GM23338 (cell line): ENCODE measurements at regions not wholly inside any gene's neighbourhood (a gene's known extent, or its start where the extent isn't known, plus 50 kb on each side); places are given as distances from the start of the nearest gene placed in this dataset.

Experiments
- ATAC-seq: fragments of 200-7000 bp; cut with Tn5 transposase; 3 replicates; pipeline ENCODE4 v1.9.1; 2020
- DNase-seq: peaks from one replicate; pipeline ENCODE4 v3.0.0-alpha.2; 2015; ENCODE audit warnings: low spot score
- H2AFZ ChIP-seq: fragments of 200-600 bp; sonication (generic); 2 replicates; pipeline ENCODE4 v1.8.0; 2016; ENCODE audit warnings: antibody characterized with exemption, mild to moderate bottlenecking, moderate library complexity
- H3F3A ChIP-seq: fragments of 200-600 bp; sonication (generic); replicated peaks from 2 replicates; pipeline ENCODE4 v1.8.0; 2017; ENCODE audit warnings: antibody characterized with exemption, mixed run types, low read depth
- H3K27ac ChIP-seq: fragments of 200-600 bp; sonication (generic); 2 replicates; pipeline ENCODE4 v1.6.1; 2016; ENCODE audit warnings: low read depth
- H3K27me3 ChIP-seq: fragments of 200-600 bp; sonication (generic); 2 replicates; pipeline ENCODE4 v1.8.0; 2016; ENCODE audit warnings: mild to moderate bottlenecking, mixed run types, moderate library complexity; ENCODE audit not compliant: insufficient read depth
- H3K36me3 ChIP-seq: fragments of 200-600 bp; sonication (generic); 2 replicates; pipeline ENCODE4 v1.8.0; 2016; ENCODE audit warnings: mild to moderate bottlenecking; ENCODE audit not compliant: insufficient read depth
- H3K4me1 ChIP-seq: fragments of 200-600 bp; sonication (generic); 2 replicates; pipeline ENCODE4 v1.8.0; 2016; ENCODE audit warnings: mild to moderate bottlenecking, moderate library complexity; ENCODE audit not compliant: insufficient read depth
- H3K4me2 ChIP-seq: fragments of 200-600 bp; sonication (generic); 2 replicates; pipeline ENCODE4 v1.7.1; 2017; ENCODE audit warnings: mixed run types
- H3K4me3 ChIP-seq: fragments of 200-600 bp; sonication (generic); 2 replicates; pipeline ENCODE4 v1.6.1; 2016; ENCODE audit warnings: mixed run types
- H3K79me2 ChIP-seq: fragments of 200-600 bp; sonication (generic); replicated peaks from 2 replicates; pipeline ENCODE4 v1.8.0; 2017; ENCODE audit warnings: mild to moderate bottlenecking; ENCODE audit not compliant: insufficient read depth
- H3K9me2 ChIP-seq: fragments of 200-600 bp; sonication (generic); 2 replicates; pipeline ENCODE4 v1.8.0; 2017; ENCODE audit not compliant: insufficient read depth
- H4K20me1 ChIP-seq: fragments of 200-600 bp; sonication (generic); replicated peaks from 2 replicates; pipeline ENCODE4 v1.8.0; 2017; ENCODE audit warnings: mild to moderate bottlenecking; ENCODE audit not compliant: insufficient read depth
- H3K27ac Mint-ChIP-seq: 2 replicates; pipeline ENCODE4 v1.8.0; 2020; ENCODE audit warnings: inconsistent platforms, mild to moderate bottlenecking, moderate library complexity, mixed read lengths
- H3K27me3 Mint-ChIP-seq: 3 replicates; pipeline ENCODE4 v1.8.0; 2022; ENCODE audit warnings: low read depth, mild to moderate bottlenecking, moderate library complexity, mixed read lengths, inconsistent platforms; ENCODE audit not compliant: insufficient read depth, poor library complexity
- H3K36me3 Mint-ChIP-seq: 3 replicates; pipeline ENCODE4 v1.8.0; 2021; ENCODE audit warnings: low read depth, mild to moderate bottlenecking, inconsistent platforms, moderate library complexity, mixed read lengths
- H3K4me1 Mint-ChIP-seq: 3 replicates; pipeline ENCODE4 v1.8.0; 2020; ENCODE audit warnings: mild to moderate bottlenecking, inconsistent platforms, mixed read lengths
- H3K4me3 Mint-ChIP-seq: 3 replicates; pipeline ENCODE4 v1.8.0; 2021; ENCODE audit warnings: moderate library complexity, mild to moderate bottlenecking, inconsistent platforms, mixed read lengths
- H3K9me3 Mint-ChIP-seq: 3 replicates; pipeline ENCODE4 v1.8.0; 2020; ENCODE audit warnings: moderate library complexity, mild to moderate bottlenecking, inconsistent platforms, mixed read lengths
- CREB1 ChIP-seq: fragments of 250-450 bp; sonication (Bioruptor Pico); IDR thresholded peaks from 2 replicates; pipeline ENCODE4 v1.5.0; 2020; ENCODE audit warnings: low read depth, mild to moderate bottlenecking, moderate library complexity
- EZH2 ChIP-seq: fragments of 200-600 bp; sonication (generic); IDR thresholded peaks from one replicate; pipeline ENCODE4 v1.8.0; 2017; ENCODE audit warnings: antibody characterized with exemption, mild to moderate bottlenecking, low read depth; ENCODE audit not compliant: unreplicated experiment
- EZH2phosphoT487 ChIP-seq: fragments of 200-600 bp; sonication (generic); IDR thresholded peaks from one replicate; pipeline ENCODE4 v1.8.1; 2018; ENCODE audit warnings: antibody characterized with exemption; ENCODE audit not compliant: unreplicated experiment
- JUNB ChIP-seq: IDR thresholded peaks from one replicate; pipeline ENCODE4 v1.6.1; 2016; ENCODE audit warnings: antibody characterized with exemption; ENCODE audit not compliant: unreplicated experiment
- NANOG ChIP-seq: IDR thresholded peaks from 2 replicates; pipeline ENCODE4 v1.6.1; 2016; ENCODE audit warnings: antibody characterized with exemption, borderline replicate concordance
- POLR2AphosphoS5 ChIP-seq: IDR thresholded peaks from 2 replicates; pipeline ENCODE4 v1.6.1; 2016; ENCODE audit warnings: antibody characterized with exemption, low read depth
- STAT1 ChIP-seq: IDR thresholded peaks from one replicate; pipeline ENCODE4 v1.6.1; 2016; ENCODE audit warnings: antibody characterized with exemption; ENCODE audit not compliant: unreplicated experiment
- ZNF114 ChIP-seq: fragments of 250-450 bp; sonication (Bioruptor Pico); IDR thresholded peaks from 2 replicates; pipeline ENCODE4 v1.5.0; 2020; ENCODE audit warnings: mild to moderate bottlenecking, moderate library complexity
- ZNF331 ChIP-seq: fragments of 250-450 bp; sonication (Bioruptor Pico); IDR thresholded peaks from 2 replicates; pipeline ENCODE4 v1.5.0; 2020; ENCODE audit warnings: low read depth, mild to moderate bottlenecking, moderate library complexity
- TF ChIP-seq, protein P1 (sequence below): fragments of 250-450 bp; sonication (Bioruptor Pico); IDR thresholded peaks from 2 replicates; pipeline ENCODE4 v1.5.0; 2020; ENCODE audit warnings: mild to moderate bottlenecking, moderate library complexity
- TF ChIP-seq, protein P2 (sequence below): IDR thresholded peaks from one replicate; pipeline ENCODE4 v1.6.1; 2018; ENCODE audit warnings: antibody characterized with exemption; ENCODE audit not compliant: unreplicated experiment
- TF ChIP-seq, protein P3 (sequence below), 2 experiments: fragments of 200-600 bp in 1 of 2; sonication (generic) in 1 of 2; conservative IDR thresholded peaks; 2 replicates each; pipeline versions ENCODE4 v1.5.1 to v1.6.1; 2016 to 2017; ENCODE audit warnings: antibody characterized with exemption in 2 of 2, low read depth in 2 of 2, mild to moderate bottlenecking in 2 of 2, moderate library complexity in 1 of 2
- TF ChIP-seq, protein P4 (sequence below): IDR thresholded peaks from 2 replicates; pipeline ENCODE4 v1.6.1; 2016; ENCODE audit warnings: antibody characterized with exemption

DNA sequence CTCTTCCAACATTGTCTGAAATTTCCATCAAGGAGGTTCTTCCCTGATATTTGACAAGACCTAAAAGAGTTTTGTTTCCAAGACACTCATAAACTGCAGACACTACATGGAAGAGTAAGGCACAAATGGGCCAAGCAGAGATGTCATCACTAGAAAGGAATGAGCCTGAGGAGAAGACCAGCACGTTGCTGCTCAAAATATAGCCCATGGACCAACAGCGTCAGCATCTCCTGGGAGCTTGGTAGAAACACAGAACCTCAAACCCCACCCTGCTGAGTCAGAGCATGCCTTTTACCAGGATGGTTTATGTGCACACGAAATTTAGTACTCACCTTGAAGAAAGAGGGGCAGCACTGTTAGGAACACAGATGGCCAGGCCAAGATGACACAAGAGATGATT is 128.7 kb upstream of the MID1 start:
- Histone ChIP-seq H3F3A (no peaks in the 10 kb centered on the region), H3K9me2 (no peaks in the 10 kb centered on the region), H3K4me2 (no peak overlapping the region), H3K27ac (no peak overlapping the region), H3K79me2 (no peaks in the 10 kb centered on the region), H3K27me3 (no peaks in the 10 kb centered on the region), H3K4me3 (no peak overlapping the region), H3K4me1 (peaks cover 9% of the 10 kb centered on the region), H4K20me1 (no peaks in the 10 kb centered on the region), H3K36me3 (no peaks in the 10 kb centered on the region), H2AFZ (no peak overlapping the region)
- peaks cover 31% of the 10 kb centered on the region for H3K4me1 Mint-ChIP-seq
- ATAC-seq (no peak), DNase-seq (no peak)
- H3K9me3 Mint-ChIP-seq: no peaks in the 10 kb centered on the region
- H3K36me3 Mint-ChIP-seq: peaks cover 3% of the 10 kb centered on the region; the same call in 1 of the 3 replicates
- peaks cover under 1% of the 10 kb centered on the region for H3K27me3 Mint-ChIP-seq
- H3K27ac Mint-ChIP-seq: no peak overlapping the region
- TF ChIP-seq EZH2phosphoT487: no peak
- TF ChIP-seq CREB1 (CRISPR knock-in tag): no peak
- TF ChIP-seq, protein P1, sequence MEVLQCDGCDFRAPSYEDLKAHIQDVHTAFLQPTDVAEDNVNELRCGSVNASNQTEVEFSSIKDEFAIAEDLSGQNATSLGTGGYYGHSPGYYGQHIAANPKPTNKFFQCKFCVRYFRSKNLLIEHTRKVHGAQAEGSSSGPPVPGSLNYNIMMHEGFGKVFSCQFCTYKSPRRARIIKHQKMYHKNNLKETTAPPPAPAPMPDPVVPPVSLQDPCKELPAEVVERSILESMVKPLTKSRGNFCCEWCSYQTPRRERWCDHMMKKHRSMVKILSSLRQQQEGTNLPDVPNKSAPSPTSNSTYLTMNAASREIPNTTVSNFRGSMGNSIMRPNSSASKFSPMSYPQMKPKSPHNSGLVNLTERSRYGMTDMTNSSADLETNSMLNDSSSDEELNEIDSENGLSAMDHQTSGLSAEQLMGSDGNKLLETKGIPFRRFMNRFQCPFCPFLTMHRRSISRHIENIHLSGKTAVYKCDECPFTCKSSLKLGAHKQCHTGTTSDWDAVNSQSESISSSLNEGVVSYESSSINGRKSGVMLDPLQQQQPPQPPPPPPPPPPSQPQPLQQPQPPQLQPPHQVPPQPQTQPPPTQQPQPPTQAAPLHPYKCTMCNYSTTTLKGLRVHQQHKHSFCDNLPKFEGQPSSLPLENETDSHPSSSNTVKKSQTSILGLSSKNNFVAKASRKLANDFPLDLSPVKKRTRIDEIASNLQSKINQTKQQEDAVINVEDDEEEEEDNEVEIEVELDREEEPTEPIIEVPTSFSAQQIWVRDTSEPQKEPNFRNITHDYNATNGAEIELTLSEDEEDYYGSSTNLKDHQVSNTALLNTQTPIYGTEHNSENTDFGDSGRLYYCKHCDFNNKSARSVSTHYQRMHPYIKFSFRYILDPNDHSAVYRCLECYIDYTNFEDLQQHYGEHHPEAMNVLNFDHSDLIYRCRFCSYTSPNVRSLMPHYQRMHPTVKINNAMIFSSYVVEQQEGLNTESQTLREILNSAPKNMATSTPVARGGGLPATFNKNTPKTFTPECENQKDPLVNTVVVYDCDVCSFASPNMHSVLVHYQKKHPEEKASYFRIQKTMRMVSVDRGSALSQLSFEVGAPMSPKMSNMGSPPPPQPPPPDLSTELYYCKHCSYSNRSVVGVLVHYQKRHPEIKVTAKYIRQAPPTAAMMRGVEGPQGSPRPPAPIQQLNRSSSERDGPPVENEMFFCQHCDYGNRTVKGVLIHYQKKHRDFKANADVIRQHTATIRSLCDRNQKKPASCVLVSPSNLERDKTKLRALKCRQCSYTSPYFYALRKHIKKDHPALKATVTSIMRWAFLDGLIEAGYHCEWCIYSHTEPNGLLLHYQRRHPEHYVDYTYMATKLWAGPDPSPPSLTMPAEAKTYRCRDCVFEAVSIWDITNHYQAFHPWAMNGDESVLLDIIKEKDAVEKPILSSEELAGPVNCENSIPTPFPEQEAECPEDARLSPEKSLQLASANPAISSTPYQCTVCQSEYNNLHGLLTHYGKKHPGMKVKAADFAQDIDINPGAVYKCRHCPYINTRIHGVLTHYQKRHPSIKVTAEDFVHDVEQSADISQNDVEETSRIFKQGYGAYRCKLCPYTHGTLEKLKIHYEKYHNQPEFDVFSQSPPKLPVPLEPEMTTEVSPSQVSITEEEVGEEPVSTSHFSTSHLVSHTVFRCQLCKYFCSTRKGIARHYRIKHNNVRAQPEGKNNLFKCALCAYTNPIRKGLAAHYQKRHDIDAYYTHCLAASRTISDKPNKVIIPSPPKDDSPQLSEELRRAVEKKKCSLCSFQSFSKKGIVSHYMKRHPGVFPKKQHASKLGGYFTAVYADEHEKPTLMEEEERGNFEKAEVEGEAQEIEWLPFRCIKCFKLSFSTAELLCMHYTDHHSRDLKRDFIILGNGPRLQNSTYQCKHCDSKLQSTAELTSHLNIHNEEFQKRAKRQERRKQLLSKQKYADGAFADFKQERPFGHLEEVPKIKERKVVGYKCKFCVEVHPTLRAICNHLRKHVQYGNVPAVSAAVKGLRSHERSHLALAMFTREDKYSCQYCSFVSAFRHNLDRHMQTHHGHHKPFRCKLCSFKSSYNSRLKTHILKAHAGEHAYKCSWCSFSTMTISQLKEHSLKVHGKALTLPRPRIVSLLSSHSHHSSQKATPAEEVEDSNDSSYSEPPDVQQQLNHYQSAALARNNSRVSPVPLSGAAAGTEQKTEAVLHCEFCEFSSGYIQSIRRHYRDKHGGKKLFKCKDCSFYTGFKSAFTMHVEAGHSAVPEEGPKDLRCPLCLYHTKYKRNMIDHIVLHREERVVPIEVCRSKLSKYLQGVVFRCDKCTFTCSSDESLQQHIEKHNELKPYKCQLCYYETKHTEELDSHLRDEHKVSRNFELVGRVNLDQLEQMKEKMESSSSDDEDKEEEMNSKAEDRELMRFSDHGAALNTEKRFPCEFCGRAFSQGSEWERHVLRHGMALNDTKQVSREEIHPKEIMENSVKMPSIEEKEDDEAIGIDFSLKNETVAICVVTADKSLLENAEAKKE: no peak
- no peak for TF ChIP-seq POLR2AphosphoS5
- no peak for TF ChIP-seq STAT1
- no peak for TF ChIP-seq ZNF114
- TF ChIP-seq ZNF331: no peak
- TF ChIP-seq, protein P2, sequence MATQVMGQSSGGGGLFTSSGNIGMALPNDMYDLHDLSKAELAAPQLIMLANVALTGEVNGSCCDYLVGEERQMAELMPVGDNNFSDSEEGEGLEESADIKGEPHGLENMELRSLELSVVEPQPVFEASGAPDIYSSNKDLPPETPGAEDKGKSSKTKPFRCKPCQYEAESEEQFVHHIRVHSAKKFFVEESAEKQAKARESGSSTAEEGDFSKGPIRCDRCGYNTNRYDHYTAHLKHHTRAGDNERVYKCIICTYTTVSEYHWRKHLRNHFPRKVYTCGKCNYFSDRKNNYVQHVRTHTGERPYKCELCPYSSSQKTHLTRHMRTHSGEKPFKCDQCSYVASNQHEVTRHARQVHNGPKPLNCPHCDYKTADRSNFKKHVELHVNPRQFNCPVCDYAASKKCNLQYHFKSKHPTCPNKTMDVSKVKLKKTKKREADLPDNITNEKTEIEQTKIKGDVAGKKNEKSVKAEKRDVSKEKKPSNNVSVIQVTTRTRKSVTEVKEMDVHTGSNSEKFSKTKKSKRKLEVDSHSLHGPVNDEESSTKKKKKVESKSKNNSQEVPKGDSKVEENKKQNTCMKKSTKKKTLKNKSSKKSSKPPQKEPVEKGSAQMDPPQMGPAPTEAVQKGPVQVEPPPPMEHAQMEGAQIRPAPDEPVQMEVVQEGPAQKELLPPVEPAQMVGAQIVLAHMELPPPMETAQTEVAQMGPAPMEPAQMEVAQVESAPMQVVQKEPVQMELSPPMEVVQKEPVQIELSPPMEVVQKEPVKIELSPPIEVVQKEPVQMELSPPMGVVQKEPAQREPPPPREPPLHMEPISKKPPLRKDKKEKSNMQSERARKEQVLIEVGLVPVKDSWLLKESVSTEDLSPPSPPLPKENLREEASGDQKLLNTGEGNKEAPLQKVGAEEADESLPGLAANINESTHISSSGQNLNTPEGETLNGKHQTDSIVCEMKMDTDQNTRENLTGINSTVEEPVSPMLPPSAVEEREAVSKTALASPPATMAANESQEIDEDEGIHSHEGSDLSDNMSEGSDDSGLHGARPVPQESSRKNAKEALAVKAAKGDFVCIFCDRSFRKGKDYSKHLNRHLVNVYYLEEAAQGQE: no peak
- no peak for TF ChIP-seq JUNB
- TF ChIP-seq, protein P3, sequence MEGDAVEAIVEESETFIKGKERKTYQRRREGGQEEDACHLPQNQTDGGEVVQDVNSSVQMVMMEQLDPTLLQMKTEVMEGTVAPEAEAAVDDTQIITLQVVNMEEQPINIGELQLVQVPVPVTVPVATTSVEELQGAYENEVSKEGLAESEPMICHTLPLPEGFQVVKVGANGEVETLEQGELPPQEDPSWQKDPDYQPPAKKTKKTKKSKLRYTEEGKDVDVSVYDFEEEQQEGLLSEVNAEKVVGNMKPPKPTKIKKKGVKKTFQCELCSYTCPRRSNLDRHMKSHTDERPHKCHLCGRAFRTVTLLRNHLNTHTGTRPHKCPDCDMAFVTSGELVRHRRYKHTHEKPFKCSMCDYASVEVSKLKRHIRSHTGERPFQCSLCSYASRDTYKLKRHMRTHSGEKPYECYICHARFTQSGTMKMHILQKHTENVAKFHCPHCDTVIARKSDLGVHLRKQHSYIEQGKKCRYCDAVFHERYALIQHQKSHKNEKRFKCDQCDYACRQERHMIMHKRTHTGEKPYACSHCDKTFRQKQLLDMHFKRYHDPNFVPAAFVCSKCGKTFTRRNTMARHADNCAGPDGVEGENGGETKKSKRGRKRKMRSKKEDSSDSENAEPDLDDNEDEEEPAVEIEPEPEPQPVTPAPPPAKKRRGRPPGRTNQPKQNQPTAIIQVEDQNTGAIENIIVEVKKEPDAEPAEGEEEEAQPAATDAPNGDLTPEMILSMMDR (conservative IDR thresholded peaks at IDR 0.05; ENCODE audit: low read depth in 2 of 2): no peak
- no peak for TF ChIP-seq EZH2
- TF ChIP-seq NANOG: no peak
- TF ChIP-seq, protein P4, sequence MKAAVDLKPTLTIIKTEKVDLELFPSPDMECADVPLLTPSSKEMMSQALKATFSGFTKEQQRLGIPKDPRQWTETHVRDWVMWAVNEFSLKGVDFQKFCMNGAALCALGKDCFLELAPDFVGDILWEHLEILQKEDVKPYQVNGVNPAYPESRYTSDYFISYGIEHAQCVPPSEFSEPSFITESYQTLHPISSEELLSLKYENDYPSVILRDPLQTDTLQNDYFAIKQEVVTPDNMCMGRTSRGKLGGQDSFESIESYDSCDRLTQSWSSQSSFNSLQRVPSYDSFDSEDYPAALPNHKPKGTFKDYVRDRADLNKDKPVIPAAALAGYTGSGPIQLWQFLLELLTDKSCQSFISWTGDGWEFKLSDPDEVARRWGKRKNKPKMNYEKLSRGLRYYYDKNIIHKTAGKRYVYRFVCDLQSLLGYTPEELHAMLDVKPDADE: no peak
- no peak overlapping the region for H3K4me3 Mint-ChIP-seq
